ENCODE measurements at regions not wholly inside any gene's neighbourhood (a gene's known extent, or its start where the extent isn't known, plus 50 kb on each side); places are given as distances from the start of the nearest gene placed in this dataset.
"Not testable (repeated sequence)": the region's sequence is repeated elsewhere in the genome, so short reads cannot be mapped to it uniquely, and the experiment has no call there.

GRCh38 chr2:186927185-186927866, 78.4 kb upstream of the ZSWIM2 start (continued):
- TF ChIP-seq KLF5 (IDR thresholded peaks at IDR 0.05; ENCODE audit: partially characterized antibody), result no peak
- no peak for TF ChIP-seq USF2 (IDR thresholded peaks at IDR 0.05; ENCODE audit: borderline replicate concordance, low read depth, low read length)
- no peak for TF ChIP-seq HDGF (IDR thresholded peaks at IDR 0.05)

- H3K36me3 ChIP-seq (ENCODE audit: control insufficient read depth in 2 of 2, insufficient read depth in 2 of 2, low read length in 1 of 2), result no peaks in the 10 kb centered on the region
- H4K20me1 ChIP-seq (ENCODE audit: control insufficient read depth, insufficient read depth), result no peaks in the 10 kb centered on the region
- H3K4me1 ChIP-seq (ENCODE audit: control insufficient read depth, insufficient read depth, low read length), result no peaks in the 10 kb centered on the region
- ATAC-seq, result no peak
- no peak for FAIRE-seq
- no peak overlapping the region for H3K4me3 ChIP-seq
- CTCF ChIA-PET, result interaction anchor here (0.6 to 2.0 kb wide), 7 partner anchors 13 to 260 kb away, joined by 3 to 7 read pairs (median 4); no protein-coding TSS in a partner anchor
- RAD21 ChIA-PET (ENCODE audit: unreplicated experiment), result interaction anchor here (1.1 to 1.7 kb wide), 4 partner anchors 11 to 523 kb away, joined by 3 to 6 read pairs (median 4); partner anchors contain the start of gene CALCRL
- H3K27ac ChIP-seq (ENCODE audit: control insufficient read depth, insufficient read depth), result no peak overlapping the region
- POLR2A ChIA-PET, result interaction anchor here (0.6 to 0.8 kb wide), 2 partner anchors 12 to 237 kb away, joined by 3 to 8 read pairs; no protein-coding TSS in a partner anchor
- no peak for DNase-seq (ENCODE audit: low read depth, low spot score)
- in situ Hi-C loops (cut with MboI) (no loop called here), intact Hi-C loops (cut with micrococcal nuclease; ENCODE audit: unreplicated experiment) (no loop called here)
- no peak overlapping the region for H3K4me2 ChIP-seq (ENCODE audit: control insufficient read depth, insufficient read depth)
- no peak overlapping the region for H2AFZ ChIP-seq (ENCODE audit: control insufficient read depth, low read depth, low read length)
- TF ChIP-seq SMAD5 (IDR thresholded peaks at IDR 0.05; ENCODE audit: low read depth), result no peak
- no peak for TF ChIP-seq CHD1 (IDR thresholded peaks at IDR 0.05; ENCODE audit: low read depth, low read length)
- TF ChIP-seq BHLHE40 (IDR thresholded peaks at IDR 0.05; ENCODE audit: borderline replicate concordance in 1 of 2, low read depth in 2 of 2, low read length in 1 of 2), result no peak
- no peak for TF ChIP-seq SIN3A (IDR thresholded peaks at IDR 0.05; ENCODE audit: low read depth, low read length)
- H3K79me2 ChIP-seq (ENCODE audit: control insufficient read depth, insufficient read depth, low read length), result no peaks in the 10 kb centered on the region
- 0% methylated on average over 1 of the region's 1 CpG for WGBS (ENCODE audit: insufficient coverage, insufficient replicate concordance, low lambda C conversion rate, missing lambda C conversion rate)
- SMC1A ChIA-PET (ENCODE audit: uncharacterized antibody, unreplicated experiment), result interaction anchor here (0.6 to 1.5 kb wide), 7 partner anchors 15 to 448 kb away, joined by 3 to 5 read pairs (median 4); no protein-coding TSS in a partner anchor
- H3K9ac ChIP-seq (ENCODE audit: control insufficient read depth, insufficient read depth, low read length), result no peak overlapping the region
- no peaks in the 10 kb centered on the region for H3K9me3 ChIP-seq (replicated peaks; ENCODE audit: control insufficient read depth, insufficient read depth, low read length)
- no TSS peak for BruUV-seq (replicated peaks)
- no peaks in the 10 kb centered on the region for H3K27me3 ChIP-seq (replicated peaks in 1 of 2; ENCODE audit: control insufficient read depth in 2 of 2, insufficient read depth in 2 of 2, low read length in 1 of 2)
Measured at GRCh38 chr2:186925514-186925913, 76.5 kb upstream of the ZSWIM2 start.

GRCh38 chr2:186922316-186922715, 73.3 kb upstream of the ZSWIM2 start:
- DNase-seq (ENCODE audit: low read depth, low spot score); POLR2A ChIA-PET; ATAC-seq; H2AFZ ChIP-seq (ENCODE audit: control insufficient read depth, low read depth, low read length); H3K9me3 ChIP-seq (replicated peaks; ENCODE audit: control insufficient read depth, insufficient read depth, low read length); intact Hi-C loops (cut with micrococcal nuclease; ENCODE audit: unreplicated experiment); H3K9ac ChIP-seq (ENCODE audit: control insufficient read depth, insufficient read depth, low read length); H3K79me2 ChIP-seq (ENCODE audit: control insufficient read depth, insufficient read depth, low read length); H3K27ac ChIP-seq (ENCODE audit: control insufficient read depth, insufficient read depth); FAIRE-seq; H3K36me3 ChIP-seq (ENCODE audit: control insufficient read depth in 2 of 2, insufficient read depth in 2 of 2, low read length in 1 of 2); H4K20me1 ChIP-seq (ENCODE audit: control insufficient read depth, insufficient read depth); H3K4me2 ChIP-seq (ENCODE audit: control insufficient read depth, insufficient read depth); RAD21 ChIA-PET (ENCODE audit: unreplicated experiment); H3K4me3 ChIP-seq; CTCF ChIA-PET; in situ Hi-C loops (cut with MboI); SMC1A ChIA-PET (ENCODE audit: uncharacterized antibody, unreplicated experiment); H3K27me3 ChIP-seq (replicated peaks in 1 of 2; ENCODE audit: control insufficient read depth in 2 of 2, insufficient read depth in 2 of 2, low read length in 1 of 2); H3K4me1 ChIP-seq (ENCODE audit: control insufficient read depth, insufficient read depth, low read length); BruUV-seq (replicated peaks): not testable (repeated sequence)
- WGBS (ENCODE audit: insufficient coverage, insufficient replicate concordance, low lambda C conversion rate, missing lambda C conversion rate), result 32% methylated on average over 3 of the region's 3 CpGs

Measured in GM12878 (cell line).